LoVo (cell line): ENCODE measurements at regions not wholly inside any gene's neighbourhood (a gene's known extent, or its start where the extent isn't known, plus 50 kb on each side); places are given as distances from the start of the nearest gene placed in this dataset.

Experiments used
- DNase-seq: peaks from one replicate; pipeline ENCODE4 v3.0.0-alpha.2; 2016; ENCODE audit warnings: low spot score

GRCh38 chr6:21965016-21965415 lies 331.8 kb downstream of the PRL start:
- DNase-seq, result no peak

DNA sequence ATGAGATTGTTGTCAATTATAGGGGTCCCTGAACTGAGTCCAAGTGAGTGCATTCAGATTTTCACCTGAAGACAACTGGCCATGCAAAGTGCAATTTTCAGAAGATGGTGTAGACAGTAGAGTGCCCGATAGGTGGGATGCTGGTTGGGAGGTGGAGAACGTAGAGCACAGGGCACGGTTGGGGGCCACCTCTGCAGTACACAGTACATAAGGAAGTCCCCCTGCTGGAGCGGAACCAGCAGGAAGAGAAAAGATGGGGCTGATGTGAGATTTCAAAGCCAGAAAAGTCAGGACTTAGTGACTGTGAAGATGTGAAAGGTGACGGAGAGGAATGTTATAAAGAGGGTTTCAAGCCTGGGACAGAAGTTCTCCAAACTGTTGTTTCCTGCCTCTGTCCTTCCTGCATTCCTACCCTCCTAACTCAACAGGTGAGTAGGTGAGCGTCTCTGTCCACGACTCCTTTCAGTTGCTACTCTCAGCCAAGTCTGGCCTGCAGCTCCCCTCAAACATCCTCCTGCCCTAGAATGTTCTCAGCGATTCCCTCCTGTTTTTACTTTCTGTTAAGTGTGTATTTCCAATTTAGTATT lies 330.8 kb downstream of the PRL start:
- no peak for DNase-seq

DNA sequence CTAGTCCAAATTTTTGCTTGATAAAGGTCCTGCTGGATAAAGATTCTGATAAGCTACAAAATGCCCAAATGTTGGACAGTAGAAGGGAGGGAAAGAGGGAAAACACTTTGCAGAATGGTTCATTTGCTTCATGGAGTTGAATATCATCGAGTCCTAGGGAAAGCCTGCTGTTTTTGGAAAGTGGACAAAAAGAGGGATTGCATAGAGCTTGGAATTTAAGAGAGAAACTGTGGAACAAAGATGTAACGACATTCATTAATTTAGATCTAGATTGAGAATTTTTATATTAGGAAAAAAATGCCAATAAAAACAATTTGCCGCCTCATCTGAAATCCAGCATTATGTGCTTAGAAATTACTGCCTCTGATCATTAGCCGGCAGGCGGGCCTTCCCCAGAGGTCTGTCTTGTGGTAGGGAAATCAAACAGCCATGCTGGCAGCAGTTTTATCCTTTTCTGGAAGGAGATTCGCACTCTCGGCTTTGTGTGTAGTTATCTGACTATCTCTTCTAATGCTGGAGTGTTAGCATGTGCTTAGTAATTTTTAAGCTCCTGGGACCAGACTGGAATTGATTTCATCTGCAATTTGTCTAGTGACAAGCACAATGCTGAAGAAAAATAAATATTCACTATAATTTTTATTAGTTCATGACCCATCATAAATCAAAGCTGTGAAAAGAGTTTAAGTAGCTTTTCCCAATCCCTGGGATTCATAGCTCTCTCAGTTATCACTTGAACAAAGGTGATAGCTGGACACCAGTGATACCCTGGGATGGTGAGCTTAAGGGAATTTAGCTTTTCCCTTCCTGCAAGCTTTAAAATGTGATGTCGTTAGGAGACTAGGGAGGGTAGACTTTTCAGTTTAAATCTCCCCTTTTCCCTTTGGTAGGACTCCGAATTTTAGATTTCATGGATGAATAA lies 329.5 kb downstream of the PRL start:
- no peak for DNase-seq

GRCh38 chr6:21968411-21968810 lies 328.4 kb downstream of the PRL start:
- no peak for DNase-seq

DNA sequence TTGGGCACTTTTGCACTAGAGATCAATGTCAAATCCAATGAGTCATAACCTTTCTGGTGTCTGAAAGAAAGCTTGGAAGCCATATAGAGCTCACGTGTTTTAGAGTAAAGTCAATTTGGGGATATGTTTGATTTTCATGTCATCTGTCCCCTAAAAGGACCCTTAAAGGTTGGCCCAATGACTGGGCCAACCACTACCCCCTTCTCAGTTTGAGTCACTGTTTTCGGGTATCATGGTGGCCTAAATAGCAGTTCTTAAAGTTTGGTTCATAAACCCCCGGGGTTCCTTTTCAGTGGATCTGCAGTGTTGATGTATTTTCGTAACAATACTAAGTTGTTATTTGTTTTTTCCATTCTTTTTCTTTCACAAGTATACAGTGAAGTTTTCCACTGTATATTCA lies 327.6 kb downstream of the PRL start:
- DNase-seq, result no peak

DNA sequence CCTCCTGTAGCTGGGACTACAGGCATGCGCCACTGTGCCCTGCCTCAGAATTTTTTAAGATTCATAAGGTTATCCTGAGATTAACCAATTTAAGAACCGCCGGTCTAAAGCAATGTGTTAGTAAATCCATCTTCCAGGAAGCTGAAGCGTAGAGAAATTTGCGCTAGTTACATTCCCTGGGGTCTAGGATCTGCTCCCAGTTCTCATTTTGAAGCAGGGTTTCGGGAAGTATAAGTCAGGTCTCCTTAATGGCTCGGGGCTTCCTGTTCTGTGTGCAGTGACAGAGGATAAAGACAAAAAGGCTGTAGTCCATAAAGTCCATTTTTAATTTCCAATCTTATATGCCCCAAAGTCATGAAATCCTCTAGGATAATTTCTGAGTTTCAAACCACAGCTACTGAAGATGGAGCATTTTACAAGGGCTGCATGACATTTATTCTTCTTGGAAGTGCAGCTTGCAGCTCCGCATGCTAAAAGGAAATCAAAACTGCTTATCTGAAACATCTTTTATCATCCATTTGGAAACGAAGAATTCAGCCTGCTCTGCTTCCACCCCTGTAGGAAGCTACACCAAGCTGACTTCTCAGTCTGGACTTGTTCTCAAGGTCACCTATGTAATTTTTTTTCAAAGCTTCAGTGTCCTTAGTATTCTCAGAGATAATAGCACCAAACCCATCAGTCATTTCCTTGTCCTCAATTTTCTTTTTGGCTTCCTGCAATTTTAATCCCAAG lies 326.1 kb downstream of the PRL start:
- DNase-seq, result no peak

GRCh38 chr6:21971541-21971940 lies 325.3 kb downstream of the PRL start:
- DNase-seq, result no peak

- DNase-seq, result no peak
Measured at GRCh38 chr6:21972516-21972915, 324.3 kb downstream of the PRL start.

GRCh38 chr6:21977346-21977745 lies 319.5 kb downstream of the PRL start:
- no peak for DNase-seq

DNA sequence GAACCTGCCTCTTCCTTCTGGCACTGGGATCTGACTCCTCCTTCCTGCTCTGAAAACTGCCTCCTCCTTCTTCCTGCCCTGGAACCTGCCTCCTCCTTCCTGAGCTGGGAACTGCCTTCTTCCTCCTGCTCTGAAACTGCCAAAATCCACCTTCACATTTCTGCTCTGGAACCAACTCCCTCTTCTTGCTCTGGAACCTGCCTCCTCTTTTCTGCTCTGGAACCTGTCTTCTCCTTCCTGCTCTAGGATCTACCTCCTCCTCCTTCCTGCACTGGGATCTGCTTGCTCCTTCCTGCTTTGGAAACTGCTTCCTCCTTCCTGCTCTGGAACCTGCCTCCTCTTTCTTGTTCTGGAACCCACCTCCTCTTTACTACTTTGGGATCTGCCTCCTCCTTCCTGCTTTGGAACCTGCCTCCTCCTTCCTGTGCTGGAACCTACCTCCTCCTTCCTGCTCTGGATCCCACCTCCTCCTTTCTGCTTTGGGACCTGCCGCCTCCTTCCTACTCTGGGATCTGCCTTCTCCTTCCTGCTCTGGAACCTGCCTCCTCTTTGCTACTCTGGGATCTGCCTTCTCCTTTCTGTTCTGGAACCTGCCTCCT lies 315.5 kb downstream of the PRL start:
- no peak for DNase-seq

GRCh38 chr6:21984135-21984534 lies 312.7 kb downstream of the PRL start:
- DNase-seq, result no peak

GRCh38 chr6:21984561-21984960 lies 312.3 kb downstream of the PRL start:
- no peak for DNase-seq

DNA sequence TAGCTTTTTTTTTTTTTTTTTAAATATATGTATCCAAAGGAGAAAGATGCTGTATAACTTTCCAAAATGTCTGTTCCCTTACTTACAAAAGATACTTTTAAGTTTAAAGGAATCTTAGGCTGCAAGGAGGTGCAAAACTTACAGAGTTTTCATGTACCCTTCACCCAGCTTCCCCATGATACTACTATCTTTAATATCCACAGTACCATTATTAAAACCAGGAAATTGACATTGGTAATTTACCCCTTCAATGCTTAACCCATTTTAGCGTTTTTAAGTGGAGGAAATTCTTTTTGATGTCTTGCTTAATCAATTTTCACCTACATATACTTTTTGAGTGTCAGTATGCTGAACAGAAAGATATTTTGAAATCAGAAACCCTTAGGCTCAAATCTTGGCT lies 310.9 kb downstream of the PRL start:
- no peak for DNase-seq

GRCh38 chr6:21986703-21987102 lies 310.1 kb downstream of the PRL start:
- no peak for DNase-seq

DNA sequence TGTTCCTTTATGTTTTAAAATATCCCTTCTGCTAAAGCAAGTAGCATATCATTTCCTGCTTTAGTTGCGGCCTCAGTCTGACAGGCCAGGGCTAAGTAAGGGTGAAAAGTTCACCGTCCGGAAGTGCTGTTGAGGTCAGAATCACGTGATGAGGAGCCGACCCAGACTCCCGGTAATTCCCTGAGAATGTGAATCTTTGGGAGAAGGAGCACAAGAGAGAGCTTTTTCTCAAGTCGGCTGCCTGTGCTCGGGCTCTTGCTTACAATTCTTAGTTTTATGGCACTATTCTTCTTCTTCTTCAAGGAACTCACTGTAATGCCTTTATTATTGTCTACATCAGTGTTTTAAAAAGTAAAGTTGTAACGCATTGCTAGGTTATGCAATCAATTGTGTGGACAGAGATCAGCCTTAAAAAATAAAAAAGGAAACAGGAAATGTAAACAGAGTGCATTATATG lies 309.3 kb downstream of the PRL start:
- DNase-seq, result no peak

- no peak for DNase-seq
Measured at GRCh38 chr6:21990577-21990976, 306.3 kb downstream of the PRL start.

DNA sequence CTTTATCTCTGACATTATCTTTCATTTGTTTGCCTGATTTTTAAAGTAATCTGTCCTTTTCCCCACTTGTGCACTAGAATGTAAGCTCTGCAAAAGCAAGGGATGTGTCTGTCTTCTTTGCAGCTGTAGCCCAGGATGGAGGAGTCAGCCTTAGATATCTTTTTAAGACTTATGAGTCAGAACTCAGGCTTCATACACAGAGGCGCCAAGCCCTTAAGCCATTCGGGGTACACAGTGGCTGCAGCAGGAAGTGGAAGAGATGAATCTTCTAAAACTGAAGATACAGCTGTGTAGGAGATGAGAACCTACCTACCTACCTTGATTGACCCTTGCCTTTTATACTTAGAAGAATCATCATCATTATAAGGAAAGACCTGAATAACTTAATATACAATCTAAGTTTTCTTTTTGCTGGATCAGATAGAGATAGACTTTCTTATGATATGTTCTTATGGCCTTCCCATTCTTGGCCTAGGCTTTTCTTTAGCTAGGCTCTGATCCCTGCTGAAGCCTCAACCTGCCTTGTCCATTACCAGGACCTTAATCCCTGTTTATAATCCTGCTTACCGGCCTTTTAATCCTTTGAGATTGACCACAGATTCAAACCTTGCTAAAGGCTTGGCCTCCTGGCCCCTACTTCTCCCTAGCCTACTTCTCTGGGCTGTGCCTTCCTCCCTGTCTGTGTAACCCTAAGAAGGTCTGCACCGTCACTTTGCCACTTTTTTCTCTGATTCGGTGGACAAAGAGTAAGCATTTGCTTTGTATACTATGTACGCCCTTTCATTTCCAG lies 304.5 kb downstream of the PRL start:
- DNase-seq, result no peak

GRCh38 chr6:21993841-21994240 lies 303.0 kb downstream of the PRL start:
- DNase-seq, result no peak

DNA sequence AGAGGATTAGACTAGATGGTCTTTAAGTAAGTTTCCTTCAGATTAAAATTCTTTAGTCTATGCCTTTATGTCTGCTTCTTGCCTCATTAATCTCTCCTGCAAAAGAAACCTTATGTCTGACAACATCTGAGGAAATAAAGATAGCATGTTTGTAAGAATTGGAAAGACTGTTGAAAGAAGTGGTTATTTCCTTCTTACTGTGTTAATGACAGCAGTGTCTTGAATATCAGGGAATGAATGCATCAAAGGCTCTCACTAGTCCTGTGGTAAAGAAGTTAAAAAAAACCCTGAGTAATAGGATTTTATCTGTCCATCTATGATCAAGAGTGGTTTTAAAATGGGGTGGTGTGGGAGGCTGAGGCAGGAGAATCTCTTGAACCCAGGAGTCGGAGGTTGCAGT lies 302.0 kb downstream of the PRL start:
- no peak for DNase-seq

- no peak for DNase-seq
Measured at GRCh38 chr6:21995318-21995717, 301.5 kb downstream of the PRL start.

DNA sequence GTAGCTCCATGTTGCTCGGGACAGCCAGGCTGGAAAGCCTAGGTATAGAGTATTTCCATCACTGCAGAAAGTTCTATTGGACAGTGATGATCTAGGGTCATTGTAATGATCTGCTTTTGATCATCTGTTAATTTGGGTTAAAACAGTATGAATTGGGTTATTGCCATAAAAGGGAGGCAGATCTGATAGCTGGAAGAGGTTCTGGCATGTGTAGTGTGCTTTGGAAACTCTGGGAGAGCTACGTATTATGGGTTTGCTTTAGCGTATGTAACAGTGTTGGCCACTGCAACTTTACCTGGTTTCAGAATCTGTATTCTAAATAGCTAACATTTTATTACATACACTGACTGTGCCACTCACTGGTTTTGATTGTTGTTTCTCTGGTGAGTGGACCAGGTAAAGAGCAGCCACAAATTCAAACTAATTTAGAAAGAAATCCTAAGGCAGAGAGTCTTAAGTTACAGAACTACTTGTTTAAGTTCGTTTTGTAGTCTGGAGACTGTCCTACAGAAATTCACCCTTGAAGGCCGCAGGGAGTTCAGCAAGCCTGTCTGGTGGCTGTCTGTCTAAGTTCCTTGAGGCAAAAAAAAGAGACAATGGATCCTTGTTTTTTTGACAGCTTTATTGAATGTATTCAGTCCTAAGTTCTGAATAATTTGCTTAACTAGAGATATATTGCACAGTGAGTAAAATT lies 300.3 kb downstream of the PRL start:
- DNase-seq, result no peak
